A673 (cell line): ENCODE measurements at regions not wholly inside any gene's neighbourhood (a gene's known extent, or its start where the extent isn't known, plus 50 kb on each side); places are given as distances from the start of the nearest gene placed in this dataset.

Source experiments
- CTCF ChIP-seq: fragments of 300-800, 200-600 bp; sonication (generic); conservative IDR thresholded peaks from 2 replicates; pipeline ENCODE4 v1.5.1; 2017; ENCODE audit warnings: low read depth, mild to moderate bottlenecking, antibody characterized with exemption, low read length, moderate library complexity, mixed read lengths
- EZH2 ChIP-seq: fragments of 200-600 bp; sonication (generic); IDR thresholded peaks from 2 replicates; pipeline ENCODE4 v1.6.1; 2017; ENCODE audit warnings: borderline replicate concordance, low read depth, mild to moderate bottlenecking, mixed read lengths, antibody characterized with exemption, low read length; ENCODE audit not compliant: poor library complexity, severe bottlenecking

- TF ChIP-seq CTCF, result no peak
- TF ChIP-seq EZH2, result no peak
These were observed 81.6 kb downstream of the RTL9 start for GRCh38 chrX:110440016-110440805.
